ENCODE measurements at regions not wholly inside any gene's neighbourhood (a gene's known extent, or its start where the extent isn't known, plus 50 kb on each side); places are given as distances from the start of the nearest gene placed in this dataset.

DNA sequence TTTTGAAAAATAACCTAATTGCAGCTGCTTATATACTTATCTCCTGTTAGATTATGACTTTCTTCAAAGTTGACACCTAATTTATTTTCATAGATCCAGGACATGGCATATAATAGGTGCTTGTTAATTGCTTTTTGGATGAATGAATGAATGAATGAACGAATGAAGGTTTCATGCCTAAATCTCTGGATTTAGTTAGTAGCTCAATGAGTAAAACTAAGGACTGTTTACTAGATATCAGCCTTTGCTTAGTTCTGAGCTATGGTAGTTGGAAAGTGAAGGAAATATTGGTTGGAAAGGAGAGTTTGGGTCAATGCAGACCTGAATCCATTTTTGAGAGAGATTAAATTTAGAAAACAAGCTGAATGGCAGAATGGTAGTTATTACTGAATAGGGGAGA, 160.4 kb upstream of the SGO1 start:
- Histone ChIP-seq H3K4me3 (no peak overlapping the region), H3K9me2 (ENCODE audit: insufficient read depth) (no peaks in the 10 kb centered on the region), H3K36me3 (ENCODE audit: low read depth) (no peaks in the 10 kb centered on the region), H3K4me2 (ENCODE audit: unreplicated experiment) (no peak overlapping the region), H3F3A (ENCODE audit: insufficient read depth) (no peaks in the 10 kb centered on the region), H4K20me1 (ENCODE audit: insufficient read depth) (no peaks in the 10 kb centered on the region), H3K4me1 (ENCODE audit: insufficient read depth) (no peaks in the 10 kb centered on the region), H3K9ac (no peak overlapping the region), H2AFZ (no peak overlapping the region), H3K27me3 (replicated peaks; ENCODE audit: insufficient read depth) (no peaks in the 10 kb centered on the region), H3K27ac (no peak overlapping the region), H3K9me3 (ENCODE audit: low read depth) (no peaks in the 10 kb centered on the region), H3K79me2 (ENCODE audit: insufficient read depth) (no peaks in the 10 kb centered on the region)
- in situ Hi-C loops (cut with MboI) = loop anchor here (25.0 kb wide), 3 partner anchors 1141 to 1541 kb away; partner anchors contain the start of gene ZNF385D
- DNase-seq = no peak
- no peak for TF ChIP-seq EZH2phosphoT487 (IDR thresholded peaks at IDR 0.05; ENCODE audit: insufficient read depth, low read depth)
- no peak for TF ChIP-seq EZH2 (IDR thresholded peaks at IDR 0.05; ENCODE audit: insufficient read depth, poor library complexity, severe bottlenecking)
- WGBS, 2 experiments (ENCODE audit: low coverage in 1 of 2, low lambda C conversion rate in 2 of 2, missing lambda C conversion rate in 2 of 2) = 23 to 33% methylated on average over 1 of the region's 1 CpG

- Histone ChIP-seq H3K9me2 (ENCODE audit: insufficient read depth) (no peaks in the 10 kb centered on the region), H3K4me1 (ENCODE audit: insufficient read depth) (no peaks in the 10 kb centered on the region), H3K27ac (no peak overlapping the region), H2AFZ (no peak overlapping the region), H4K20me1 (ENCODE audit: insufficient read depth) (no peaks in the 10 kb centered on the region), H3F3A (ENCODE audit: insufficient read depth) (no peaks in the 10 kb centered on the region), H3K36me3 (ENCODE audit: low read depth) (no peaks in the 10 kb centered on the region), H3K9ac (no peak overlapping the region), H3K79me2 (ENCODE audit: insufficient read depth) (no peaks in the 10 kb centered on the region), H3K4me2 (ENCODE audit: unreplicated experiment) (no peak overlapping the region), H3K4me3 (no peak overlapping the region), H3K27me3 (replicated peaks; ENCODE audit: insufficient read depth) (no peaks in the 10 kb centered on the region), H3K9me3 (ENCODE audit: low read depth) (no peaks in the 10 kb centered on the region)
- no peak for TF ChIP-seq EZH2phosphoT487 (IDR thresholded peaks at IDR 0.05; ENCODE audit: insufficient read depth, low read depth)
- TF ChIP-seq EZH2 (IDR thresholded peaks at IDR 0.05; ENCODE audit: insufficient read depth, poor library complexity, severe bottlenecking) = no peak
- in situ Hi-C loops (cut with MboI) = loop anchor here (25.0 kb wide), 3 partner anchors 1143 to 1543 kb away; partner anchors contain the start of gene ZNF385D
- DNase-seq = no peak
These were observed 158.5 kb upstream of the SGO1 start for GRCh38 chr3:20344400-20344959.

- H3K4me2 ChIP-seq (ENCODE audit: unreplicated experiment) = no peak overlapping the region
- in situ Hi-C loops (cut with MboI) = loop anchor here (25.0 kb wide), 3 partner anchors 1144 to 1544 kb away; partner anchors contain the start of gene ZNF385D
- 48 to 51% methylated on average over 3 of the region's 3 CpGs for WGBS, 2 experiments (ENCODE audit: low coverage in 1 of 2, low lambda C conversion rate in 2 of 2, missing lambda C conversion rate in 2 of 2)
- no peak overlapping the region for H3K27ac ChIP-seq
- H3K79me2 ChIP-seq (ENCODE audit: insufficient read depth) = no peaks in the 10 kb centered on the region
- no peaks in the 10 kb centered on the region for H3K4me1 ChIP-seq (ENCODE audit: insufficient read depth)
- no peaks in the 10 kb centered on the region for H3K9me3 ChIP-seq (ENCODE audit: low read depth)
- no peaks in the 10 kb centered on the region for H3K9me2 ChIP-seq (ENCODE audit: insufficient read depth)
- no peak overlapping the region for H2AFZ ChIP-seq
- H3K27me3 ChIP-seq (replicated peaks; ENCODE audit: insufficient read depth) = no peaks in the 10 kb centered on the region
- H3K9ac ChIP-seq = no peak overlapping the region
- H4K20me1 ChIP-seq (ENCODE audit: insufficient read depth) = no peaks in the 10 kb centered on the region
- TF ChIP-seq EZH2 (IDR thresholded peaks at IDR 0.05; ENCODE audit: insufficient read depth, poor library complexity, severe bottlenecking) (no peak), EZH2phosphoT487 (IDR thresholded peaks at IDR 0.05; ENCODE audit: insufficient read depth, low read depth) (no peak)
- no peak for DNase-seq
- no peak overlapping the region for H3K4me3 ChIP-seq
- no peaks in the 10 kb centered on the region for H3F3A ChIP-seq (ENCODE audit: insufficient read depth)
- H3K36me3 ChIP-seq (ENCODE audit: low read depth) = no peaks in the 10 kb centered on the region
These were observed 157.8 kb upstream of the SGO1 start for GRCh38 chr3:20343790-20344189.

GRCh38 chr3:20340324-20340928, 154.4 kb upstream of the SGO1 start:
- H4K20me1 ChIP-seq (ENCODE audit: insufficient read depth) = no peaks in the 10 kb centered on the region
- 11 to 13% methylated on average over 6 of the region's 6 CpGs for WGBS, 2 experiments (ENCODE audit: low coverage in 1 of 2, low lambda C conversion rate in 2 of 2, missing lambda C conversion rate in 2 of 2)
- peak overlapping the region; percentile 56 for H2AFZ ChIP-seq
- no peak overlapping the region for H3K9ac ChIP-seq
- no peaks in the 10 kb centered on the region for H3K36me3 ChIP-seq (ENCODE audit: low read depth)
- peak overlapping the region; percentile 47 for H3K4me2 ChIP-seq (ENCODE audit: unreplicated experiment)
- H3K9me3 ChIP-seq (ENCODE audit: low read depth) = no peaks in the 10 kb centered on the region
- TF ChIP-seq EZH2 (IDR thresholded peaks at IDR 0.05; ENCODE audit: insufficient read depth, poor library complexity, severe bottlenecking) (no peak), EZH2phosphoT487 (IDR thresholded peaks at IDR 0.05; ENCODE audit: insufficient read depth, low read depth) (no peak)
- no peak overlapping the region for H3K27ac ChIP-seq
- no peaks in the 10 kb centered on the region for H3K79me2 ChIP-seq (ENCODE audit: insufficient read depth)
- no peaks in the 10 kb centered on the region for H3K4me1 ChIP-seq (ENCODE audit: insufficient read depth)
- H3F3A ChIP-seq (ENCODE audit: insufficient read depth) = no peaks in the 10 kb centered on the region
- no peaks in the 10 kb centered on the region for H3K27me3 ChIP-seq (replicated peaks; ENCODE audit: insufficient read depth)
- peak; percentile 73 for DNase-seq
- H3K4me3 ChIP-seq = peak overlapping the region; percentile 52; the same call in 1 of the 2 replicates
- H3K9me2 ChIP-seq (ENCODE audit: insufficient read depth) = no peaks in the 10 kb centered on the region
- in situ Hi-C loops (cut with MboI) = loop anchor here (25.0 kb wide), 3 partner anchors 1147 to 1547 kb away; partner anchors contain the start of gene ZNF385D
